Tibial artery (tissue), 4 donors: ENCODE measurements at regions not wholly inside any gene's neighbourhood (a gene's known extent, or its start where the extent isn't known, plus 50 kb on each side); places are given as distances from the start of the nearest gene placed in this dataset.

Source experiments
- DNase-seq, 2 donors: peaks; one replicate each; pipeline ENCODE4 v3.0.0-alpha.2; 2019
- H3K27ac ChIP-seq, 2 donors: fragments of 200-600 bp; sonication (generic) in 1 of 2; 1 replicate in 1 of 2; 2 replicates in 1 of 2; pipeline ENCODE4 v1.5.1; 2018 to 2019; ENCODE audit warnings: mild to moderate bottlenecking in 1 of 2
- H3K27me3 ChIP-seq, 2 donors: fragments of 200-600 bp; sonication (generic) in 1 of 2; one replicate each; pipeline versions ENCODE4 v1.5.1 to v1.6.0; 2016 to 2019
- H3K36me3 ChIP-seq, 3 donors: fragments of 200-600 bp; sonication (generic) in 2 of 3; one replicate each; pipeline ENCODE4 v1.5.1; 2016 to 2019; ENCODE audit warnings: mild to moderate bottlenecking in 2 of 3
- H3K4me1 ChIP-seq, 4 donors: fragments of 200-600 bp; sonication (generic) in 2 of 4; 1 replicate in 3 of 4; 2 replicates in 1 of 4; pipeline ENCODE4 v1.5.1; 2016 to 2019
- H3K4me3 ChIP-seq, 2 donors: fragments of 200-600 bp; sonication (generic) in 1 of 2; 1 replicate in 1 of 2; 2 replicates in 1 of 2; pipeline ENCODE4 v1.5.1; 2018 to 2019; ENCODE audit warnings: mild to moderate bottlenecking in 2 of 2
- H3K9me3 ChIP-seq, 3 donors: fragments of 200-600 bp; sonication (generic) in 1 of 3; one replicate each; pipeline ENCODE4 v1.5.1; 2016 to 2019
- intact Hi-C: fragments of 100-400 bp; cut with DNase I; formaldehyde crosslinking; loops from one replicate; pipeline ENCODE4 v1.15.0; 2023; ENCODE audit warnings: low total_unique reads
- TF ChIP-seq, protein P1 (sequence below), 2 experiments: fragments of 200-600 bp in 1 of 2; fragments of 450-650 bp in 1 of 2; IDR thresholded peaks; one replicate each; pipeline ENCODE4 v1.5.1; 2017 to 2019; ENCODE audit warnings: antibody characterized with exemption in 2 of 2, mild to moderate bottlenecking in 1 of 2, moderate library complexity in 1 of 2

DNA sequence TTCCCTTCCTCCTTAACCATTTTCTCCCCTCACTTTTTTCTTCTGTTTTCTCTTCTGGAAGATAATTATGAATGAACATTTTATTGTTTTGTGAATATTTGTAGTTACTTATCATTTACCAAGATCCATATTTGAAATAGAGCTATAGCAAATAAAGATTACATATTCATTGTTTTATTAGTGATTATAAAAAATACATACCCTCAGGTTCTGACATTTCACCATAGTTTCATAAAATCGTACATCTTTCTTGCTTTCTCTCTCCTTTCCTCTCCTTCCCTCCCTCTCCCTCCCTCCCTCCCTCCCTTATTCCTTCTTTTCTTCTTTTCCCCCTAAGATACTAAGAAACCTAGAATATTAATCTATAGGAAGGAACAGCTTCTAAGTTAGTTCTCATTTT lies 410.9 kb upstream of the GOLIM4 start:
- no peaks in the 10 kb centered on the region for H3K36me3 ChIP-seq
- TF ChIP-seq, protein P1, sequence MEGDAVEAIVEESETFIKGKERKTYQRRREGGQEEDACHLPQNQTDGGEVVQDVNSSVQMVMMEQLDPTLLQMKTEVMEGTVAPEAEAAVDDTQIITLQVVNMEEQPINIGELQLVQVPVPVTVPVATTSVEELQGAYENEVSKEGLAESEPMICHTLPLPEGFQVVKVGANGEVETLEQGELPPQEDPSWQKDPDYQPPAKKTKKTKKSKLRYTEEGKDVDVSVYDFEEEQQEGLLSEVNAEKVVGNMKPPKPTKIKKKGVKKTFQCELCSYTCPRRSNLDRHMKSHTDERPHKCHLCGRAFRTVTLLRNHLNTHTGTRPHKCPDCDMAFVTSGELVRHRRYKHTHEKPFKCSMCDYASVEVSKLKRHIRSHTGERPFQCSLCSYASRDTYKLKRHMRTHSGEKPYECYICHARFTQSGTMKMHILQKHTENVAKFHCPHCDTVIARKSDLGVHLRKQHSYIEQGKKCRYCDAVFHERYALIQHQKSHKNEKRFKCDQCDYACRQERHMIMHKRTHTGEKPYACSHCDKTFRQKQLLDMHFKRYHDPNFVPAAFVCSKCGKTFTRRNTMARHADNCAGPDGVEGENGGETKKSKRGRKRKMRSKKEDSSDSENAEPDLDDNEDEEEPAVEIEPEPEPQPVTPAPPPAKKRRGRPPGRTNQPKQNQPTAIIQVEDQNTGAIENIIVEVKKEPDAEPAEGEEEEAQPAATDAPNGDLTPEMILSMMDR (IDR thresholded peaks at IDR 0.05) = no peak
- H3K4me1 ChIP-seq = no peaks in the 10 kb centered on the region

GRCh38 chr3:168501570-168501969 lies 405.8 kb upstream of the GOLIM4 start:
- Histone ChIP-seq H3K4me3 (no peak overlapping the region), H3K36me3 (no peaks in the 10 kb centered on the region), H3K27me3 (no peaks in the 10 kb centered on the region), H3K4me1 (peaks cover 0 to 5% (median 1%) of the 10 kb centered on the region in 4 donors), H3K27ac (no peak overlapping the region), H3K9me3 (no peaks in the 10 kb centered on the region)
- TF ChIP-seq, protein P1 (IDR thresholded peaks at IDR 0.05) = no peak
- intact Hi-C loops = no loop called here
- no peak for DNase-seq

More for the DNA sequence above, 410.9 kb upstream of the GOLIM4 start:
- no peak overlapping the region for H3K4me3 ChIP-seq
- H3K27me3 ChIP-seq = no peaks in the 10 kb centered on the region
- intact Hi-C loops = no loop called here
- H3K27ac ChIP-seq = no peak overlapping the region
- H3K9me3 ChIP-seq = no peaks in the 10 kb centered on the region
- no peak for DNase-seq

DNA sequence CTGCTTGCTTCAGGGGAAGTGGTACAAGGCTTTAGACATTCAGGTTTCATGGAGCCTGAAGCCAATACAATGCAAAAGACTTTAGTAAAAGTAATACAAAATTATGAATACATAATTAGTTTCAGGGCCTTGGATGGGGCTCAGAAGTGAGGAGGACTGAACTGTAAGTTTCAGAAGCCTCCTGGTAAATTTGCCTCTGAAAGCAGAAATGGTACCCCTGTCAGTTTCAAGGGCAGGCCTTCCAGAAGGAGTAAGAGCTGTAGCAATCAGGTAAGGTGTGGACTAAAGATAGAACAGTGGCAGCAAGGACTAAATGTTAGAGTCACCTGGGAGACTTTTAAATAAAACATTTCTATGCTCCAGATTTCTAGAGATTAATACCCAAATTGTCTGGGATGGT lies 402.5 kb upstream of the GOLIM4 start:
- Histone ChIP-seq H3K27ac (no peak overlapping the region), H3K9me3 (no peaks in the 10 kb centered on the region), H3K4me1 (peaks cover 0 to 5% (median 1%) of the 10 kb centered on the region in 4 donors), H3K4me3 (no peak overlapping the region), H3K27me3 (no peaks in the 10 kb centered on the region), H3K36me3 (no peaks in the 10 kb centered on the region)
- DNase-seq = no peak
- TF ChIP-seq, protein P1 (IDR thresholded peaks at IDR 0.05) = no peak
- intact Hi-C loops = no loop called here

DNA sequence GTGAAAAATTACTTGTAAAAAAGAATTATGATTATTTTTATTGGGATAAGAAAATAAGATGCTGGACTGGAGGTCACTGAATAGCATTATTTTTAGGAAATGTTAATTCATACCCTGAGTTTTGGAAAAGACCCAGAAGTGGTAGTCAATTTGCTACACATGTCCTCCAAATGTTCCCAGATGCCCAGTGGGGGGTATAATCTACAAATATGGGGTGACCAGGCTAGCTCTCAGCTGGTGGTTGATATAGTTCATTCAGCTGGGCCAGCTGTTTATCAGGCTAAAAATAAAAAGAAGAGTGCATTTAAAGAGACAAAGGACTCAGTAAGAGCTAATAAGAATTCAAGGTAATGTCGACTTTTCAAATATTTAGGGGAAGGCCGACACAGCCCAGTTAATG lies 402.0 kb upstream of the GOLIM4 start:
- no peaks in the 10 kb centered on the region for H3K27me3 ChIP-seq
- intact Hi-C loops = no loop called here
- H3K4me1 ChIP-seq = peaks cover 0 to 5% (median 1%) of the 10 kb centered on the region in 4 donors
- no peak overlapping the region for H3K27ac ChIP-seq
- H3K9me3 ChIP-seq = no peaks in the 10 kb centered on the region
- H3K4me3 ChIP-seq = no peak overlapping the region
- TF ChIP-seq, protein P1 (IDR thresholded peaks at IDR 0.05) = no peak
- H3K36me3 ChIP-seq = no peaks in the 10 kb centered on the region
- no peak for DNase-seq

DNA sequence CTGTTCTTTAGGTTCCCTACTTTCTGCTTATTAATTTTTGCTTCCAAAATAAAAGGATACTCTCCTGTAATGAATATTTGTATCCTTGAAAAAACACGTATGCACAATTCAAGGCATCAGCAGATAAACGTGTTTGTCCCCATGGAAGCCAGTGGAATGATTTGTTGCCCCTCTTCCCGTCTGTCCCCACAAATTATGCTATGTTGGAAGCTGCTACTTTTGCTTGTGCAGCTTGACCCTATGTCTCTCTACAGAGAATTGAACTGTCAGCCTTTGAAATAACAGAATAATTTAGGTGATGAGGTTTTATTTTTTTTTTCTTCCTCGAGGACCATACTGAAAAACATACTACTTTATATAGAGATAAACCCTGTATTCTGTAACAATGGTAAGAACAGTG lies 401.5 kb upstream of the GOLIM4 start:
- no peak for DNase-seq
- Histone ChIP-seq H3K27me3 (no peaks in the 10 kb centered on the region), H3K27ac (no peak overlapping the region), H3K9me3 (no peaks in the 10 kb centered on the region), H3K4me3 (no peak overlapping the region), H3K36me3 (no peaks in the 10 kb centered on the region), H3K4me1 (peaks cover 0 to 5% (median 1%) of the 10 kb centered on the region in 4 donors)
- TF ChIP-seq, protein P1 (IDR thresholded peaks at IDR 0.05) = no peak
- intact Hi-C loops = no loop called here

DNA sequence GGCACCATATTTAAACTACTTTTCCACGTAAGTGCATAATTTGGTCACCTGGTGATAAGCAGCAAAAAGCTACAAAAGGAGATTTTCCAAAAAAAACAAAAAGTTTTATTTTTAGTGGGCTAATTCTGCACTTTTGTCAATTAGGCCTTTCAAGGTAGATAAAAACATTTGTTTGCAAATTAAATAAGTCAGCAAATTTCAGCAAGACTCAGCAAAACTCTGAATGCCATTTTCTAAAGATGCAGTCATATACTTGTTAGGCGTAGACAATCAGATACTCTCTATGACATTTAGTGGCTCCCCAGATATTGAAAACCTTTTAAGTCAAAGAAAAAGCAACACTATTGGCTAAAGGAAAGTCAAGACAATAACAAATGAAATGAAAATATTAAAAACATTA lies 400.2 kb upstream of the GOLIM4 start:
- Histone ChIP-seq H3K27me3 (no peaks in the 10 kb centered on the region), H3K4me3 (no peak overlapping the region), H3K9me3 (no peaks in the 10 kb centered on the region), H3K27ac (no peak overlapping the region), H3K36me3 (no peaks in the 10 kb centered on the region), H3K4me1 (peaks cover 0 to 5% (median 1%) of the 10 kb centered on the region in 4 donors)
- no peak for DNase-seq
- TF ChIP-seq, protein P1 (IDR thresholded peaks at IDR 0.05) = no peak
- intact Hi-C loops = no loop called here
